GM19043 (cell line): ENCODE measurements at regions not wholly inside any gene's neighbourhood (a gene's known extent, or its start where the extent isn't known, plus 50 kb on each side); places are given as distances from the start of the nearest gene placed in this dataset.
"Not testable (repeated sequence)": the region's sequence is repeated elsewhere in the genome, so short reads cannot be mapped to it uniquely, and the experiment has no call there.

ENCODE experiments used
- ATAC-seq: cut with Tn5 transposase; IDR thresholded peaks from one replicate; pipeline ENCODE4 v1.9.1; 2021; ENCODE audit warnings: low read depth; ENCODE audit not compliant: unreplicated experiment

GRCh38 chr10:33630761-33631160 is 296.3 kb upstream of the NRP1 start:
- no peak for ATAC-seq

DNA sequence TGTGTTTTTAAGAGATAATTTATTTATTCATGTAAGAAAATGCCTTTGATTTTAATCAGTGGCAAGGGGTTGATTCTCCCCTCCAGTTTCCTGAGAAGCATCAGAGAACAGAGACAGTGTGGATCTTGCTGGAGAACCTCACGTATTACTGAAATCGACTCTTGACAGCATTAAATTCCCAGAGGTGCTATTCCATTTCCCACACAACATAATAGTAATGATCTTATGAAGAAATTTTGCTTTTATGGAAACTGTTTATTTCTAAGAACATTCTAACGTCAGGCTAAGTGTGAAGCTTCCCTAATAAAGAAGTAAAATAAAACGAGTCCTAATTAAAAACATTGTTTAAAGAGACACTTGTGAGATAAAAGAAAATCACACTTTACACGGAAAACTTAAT is 293.1 kb upstream of the NRP1 start:
- ATAC-seq = no peak

GRCh38 chr10:33626798-33627466 is 292.5 kb upstream of the NRP1 start:
- ATAC-seq = no peak

GRCh38 chr10:33623669-33624068 is 289.2 kb upstream of the NRP1 start:
- no peak for ATAC-seq

GRCh38 chr10:33621101-33621500 is 286.6 kb upstream of the NRP1 start:
- ATAC-seq = no peak

- no peak for ATAC-seq
These were observed 283.7 kb upstream of the NRP1 start for GRCh38 chr10:33618196-33618595.

GRCh38 chr10:33617381-33618080 is 283.1 kb upstream of the NRP1 start:
- ATAC-seq = no peak

DNA sequence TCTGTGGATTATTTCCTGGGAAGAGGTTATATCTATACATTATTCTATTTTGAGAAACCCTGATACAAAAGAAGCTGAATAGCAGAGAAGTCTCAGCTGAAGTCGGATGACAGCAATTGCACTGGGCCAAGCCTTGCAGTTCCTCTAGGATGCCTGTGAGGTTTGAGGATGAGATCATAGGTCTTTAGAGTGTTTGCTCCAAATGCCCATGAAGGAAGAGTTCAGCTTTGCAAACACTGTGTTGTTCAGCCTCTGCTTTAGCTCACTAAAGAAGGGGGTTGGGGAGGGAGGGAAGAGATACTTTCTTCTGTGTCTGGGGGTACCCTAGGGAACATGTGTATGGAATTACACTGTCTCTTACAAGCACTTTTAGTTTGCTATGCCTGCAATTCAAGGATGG is 282.5 kb upstream of the NRP1 start:
- no peak for ATAC-seq

DNA sequence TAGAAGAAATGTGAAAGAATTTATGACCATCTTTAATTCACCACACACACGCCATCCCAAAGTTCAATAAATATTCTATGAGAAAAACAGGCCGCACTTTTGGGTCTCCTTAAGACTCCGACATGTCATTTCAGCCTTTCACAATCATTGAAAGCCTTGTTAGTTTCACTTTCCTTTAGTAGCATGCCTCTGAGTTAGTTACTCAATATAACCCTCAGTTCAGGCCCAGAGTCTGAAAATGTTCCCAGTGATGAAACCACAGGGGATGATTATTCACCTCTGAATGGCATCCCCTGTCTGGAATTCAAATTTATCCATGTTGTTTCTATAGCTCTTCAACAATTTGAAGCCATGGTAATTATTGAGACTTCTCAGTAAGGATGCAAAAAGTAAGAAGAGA is 278.1 kb upstream of the NRP1 start:
- ATAC-seq = no peak

GRCh38 chr10:33612116-33612515 is 277.6 kb upstream of the NRP1 start:
- ATAC-seq = no peak

GRCh38 chr10:33611423-33611822 is 277.0 kb upstream of the NRP1 start:
- no peak for ATAC-seq

- no peak for ATAC-seq
These were observed 275.1 kb upstream of the NRP1 start for GRCh38 chr10:33609546-33609945.

DNA sequence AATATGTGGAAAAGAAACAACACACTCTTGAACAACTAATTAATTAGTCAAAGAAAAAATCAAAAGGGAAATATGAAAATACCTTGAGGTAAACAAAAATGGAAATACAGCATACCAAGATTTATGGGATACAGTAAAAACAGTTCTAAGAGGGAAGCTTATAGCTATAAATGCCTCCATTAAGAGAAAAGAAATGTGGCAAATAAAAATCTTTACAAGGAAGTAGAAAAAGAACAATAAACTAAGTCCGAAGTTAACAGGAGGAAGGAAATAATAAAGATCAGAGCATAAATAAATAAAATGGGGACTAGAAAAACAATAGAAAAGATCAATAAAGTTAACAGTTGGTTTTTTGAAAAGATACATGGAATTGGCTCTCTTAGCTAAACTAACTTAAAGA is 267.8 kb upstream of the NRP1 start:
- ATAC-seq = no peak

- no peak for ATAC-seq
These were observed 265.9 kb upstream of the NRP1 start for GRCh38 chr10:33600381-33600780.

DNA sequence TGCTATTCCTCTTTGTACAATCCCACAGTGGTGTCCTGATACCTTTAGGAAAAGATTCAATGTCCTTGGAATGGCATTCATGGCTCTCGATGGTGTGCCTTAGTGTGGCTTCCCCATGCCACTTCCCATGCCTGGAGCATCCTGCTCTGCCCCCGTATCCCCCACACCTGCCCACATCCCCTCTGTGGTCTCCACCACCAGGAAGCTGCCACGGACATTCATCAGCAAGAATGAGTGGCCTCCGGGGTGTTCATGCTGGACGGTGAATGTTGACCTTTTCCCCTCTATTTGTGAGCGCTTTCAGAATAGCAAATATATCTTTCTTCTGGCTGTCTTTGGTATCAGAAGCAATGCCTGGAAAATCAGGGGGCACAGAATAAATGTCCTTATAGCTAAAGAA is 262.0 kb upstream of the NRP1 start:
- no peak for ATAC-seq

DNA sequence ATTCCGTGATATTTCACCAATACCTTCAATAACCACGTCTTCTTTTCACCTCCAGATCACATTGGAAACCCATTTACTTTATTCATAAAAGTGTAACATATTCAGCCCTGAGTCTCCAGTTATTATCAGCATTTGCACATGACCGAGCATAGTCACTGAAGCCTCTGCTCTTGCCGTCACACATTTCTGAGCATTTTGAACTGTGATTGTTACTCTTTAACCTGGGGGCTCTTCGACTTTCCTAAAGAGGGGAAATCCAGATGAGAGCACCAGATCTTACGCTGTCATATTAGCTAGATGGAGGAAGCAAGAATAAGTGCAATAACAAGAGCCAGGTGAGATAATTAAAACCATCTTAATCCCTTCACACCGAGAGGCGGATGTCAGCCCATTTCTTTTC is 260.0 kb upstream of the NRP1 start:
- ATAC-seq = no peak

DNA sequence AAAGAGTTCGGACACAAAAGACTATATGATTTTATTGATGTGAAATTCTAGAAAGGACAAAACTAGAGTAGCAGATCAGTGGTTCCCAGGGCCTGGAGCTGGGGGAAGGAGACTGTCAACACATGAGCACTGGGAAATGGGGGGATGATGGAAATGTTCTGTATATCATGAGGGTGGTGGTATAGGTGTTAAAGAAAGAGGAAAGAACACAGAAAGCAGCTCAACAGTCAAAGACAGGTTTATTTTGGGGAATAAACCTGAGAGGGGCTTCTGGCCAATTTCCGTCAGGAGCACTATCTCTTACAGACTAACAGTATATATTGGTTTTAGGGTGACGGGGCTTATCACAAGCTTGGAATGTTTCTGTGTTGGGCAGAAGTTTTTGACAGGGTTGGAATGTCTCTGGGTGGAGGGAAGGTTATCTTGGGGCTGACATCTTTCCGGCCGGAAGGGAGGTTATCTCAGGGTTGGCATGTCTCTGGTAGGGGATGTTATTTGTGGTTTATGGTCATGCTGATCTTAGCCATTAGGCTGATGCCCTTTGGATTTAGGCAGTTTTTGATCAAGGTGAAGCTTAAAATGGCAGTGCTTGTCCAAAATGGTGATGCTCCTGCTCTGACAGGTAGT is 254.6 kb upstream of the NRP1 start:
- ATAC-seq = no peak

- not testable (repeated sequence) for ATAC-seq
These were observed 250.1 kb upstream of the NRP1 start for GRCh38 chr10:33584596-33584995.

DNA sequence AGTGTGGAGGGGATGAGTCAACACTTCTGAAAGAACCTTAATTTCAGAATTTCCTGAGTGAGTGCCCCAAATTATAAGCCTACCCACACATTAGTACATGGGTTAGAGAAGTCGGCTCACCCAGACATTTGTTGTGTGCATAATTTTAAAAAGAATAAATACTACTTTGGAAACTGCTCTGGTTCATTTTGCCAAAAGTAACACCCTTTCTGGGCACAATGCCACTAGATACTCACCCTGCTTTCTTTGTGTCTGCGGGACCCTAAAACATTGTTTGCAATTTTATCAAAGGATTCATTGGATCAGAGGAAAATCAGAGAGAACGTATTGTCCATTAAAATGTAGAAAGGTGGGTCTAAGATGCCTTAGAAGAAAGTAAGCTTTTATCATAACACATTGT is 245.5 kb upstream of the NRP1 start:
- no peak for ATAC-seq

DNA sequence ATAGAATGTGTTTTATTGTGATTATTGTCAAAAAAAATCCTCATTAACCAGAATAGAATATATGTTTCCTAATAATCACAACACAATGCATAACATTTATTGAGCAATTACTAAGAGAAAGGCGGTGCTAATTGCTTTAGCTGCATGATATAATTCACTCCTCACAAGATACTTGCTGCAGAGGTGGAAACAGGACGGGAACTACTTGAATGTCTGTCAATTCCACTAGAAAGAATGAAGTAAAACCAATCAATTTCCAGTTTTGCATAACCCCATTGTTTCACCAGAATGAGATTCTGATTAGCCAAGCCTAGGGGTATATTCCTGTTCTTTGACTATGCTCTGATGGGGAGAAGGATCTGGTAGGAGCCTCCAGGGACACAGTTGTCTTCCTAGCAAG is 239.1 kb upstream of the NRP1 start:
- ATAC-seq = no peak

- ATAC-seq = no peak
These were observed 237.1 kb upstream of the NRP1 start for GRCh38 chr10:33571616-33572015.

- ATAC-seq = no peak
These were observed 236.0 kb upstream of the NRP1 start for GRCh38 chr10:33570495-33570894.
